ENCODE measurements at regions not wholly inside any gene's neighbourhood (a gene's known extent, or its start where the extent isn't known, plus 50 kb on each side); places are given as distances from the start of the nearest gene placed in this dataset.

DNA sequence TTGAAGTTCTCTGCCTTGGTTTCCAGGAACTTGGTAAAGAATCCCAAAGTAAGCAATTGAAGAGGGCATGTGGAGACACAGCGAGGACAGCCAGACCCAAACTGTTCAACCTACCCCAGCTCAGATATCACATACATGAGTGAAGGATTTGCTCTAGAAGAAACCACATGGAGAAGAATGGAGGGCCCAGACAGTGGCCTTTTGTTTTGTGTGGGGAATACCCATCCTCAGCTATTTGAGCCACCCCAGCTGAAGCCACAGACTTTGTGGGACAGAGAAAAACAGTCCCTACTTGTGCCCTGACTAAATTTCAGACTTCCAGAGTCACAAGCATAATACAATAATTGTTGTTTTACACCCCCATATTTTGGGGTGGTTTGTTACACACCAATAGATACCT lies 387.1 kb downstream of the ZSWIM6 start:
- intact Hi-C loops (cut with DNase I), result no loop called here
- no peaks in the 10 kb centered on the region for H3K36me3 ChIP-seq
- WGBS, 2 donors, result 77 to 80% methylated on average over 1 of the region's 1 CpG
- no peak overlapping the region for H3K27ac ChIP-seq
- no peak overlapping the region for H3K4me3 ChIP-seq (replicated peaks in 1 of 3)
- no peaks in the 10 kb centered on the region for H3K4me1 ChIP-seq
- DNase-seq, result no peak
- no peak for TF ChIP-seq POLR2A (IDR thresholded peaks at IDR 0.05)
- TF ChIP-seq CTCF (IDR thresholded peaks at IDR 0.05), result no peak
- no peaks in the 10 kb centered on the region for H3K9me3 ChIP-seq
- H3K27me3 ChIP-seq, result no peaks in the 10 kb centered on the region

- intact Hi-C loops (cut with DNase I), result no loop called here
- no peaks in the 10 kb centered on the region for H3K27me3 ChIP-seq
- WGBS, 2 donors, result 93 to 97% methylated on average over 1 of the region's 1 CpG
Observed at GRCh38 chr5:61720829-61721228, 388.8 kb downstream of the ZSWIM6 start.

DNA sequence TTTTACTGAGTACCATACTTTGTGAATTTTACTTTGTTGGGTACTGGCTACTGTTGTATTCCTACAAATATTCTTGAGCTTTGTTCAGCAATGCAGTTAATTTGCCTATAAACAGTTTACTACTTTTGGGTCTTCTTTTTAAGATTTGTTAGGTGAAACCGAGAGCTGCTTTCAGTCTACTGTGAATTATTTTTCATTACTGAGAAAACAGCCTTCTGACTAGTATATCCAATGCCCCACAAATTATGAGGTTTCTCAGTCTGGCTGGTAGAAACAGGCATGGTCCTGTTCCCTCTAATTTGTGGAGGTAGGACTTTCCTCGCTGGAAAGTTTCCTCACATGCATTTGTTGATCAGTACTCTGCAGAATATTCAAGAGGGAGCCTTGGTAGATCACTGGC lies 392.0 kb downstream of the ZSWIM6 start:
- 88 to 96% methylated on average over 2 of the region's 2 CpGs for WGBS, 2 donors
- no peaks in the 10 kb centered on the region for H3K36me3 ChIP-seq
- DNase-seq, result no peak

More at GRCh38 chr5:61720829-61721228, 388.8 kb downstream of the ZSWIM6 start:
- no peaks in the 10 kb centered on the region for H3K36me3 ChIP-seq
- no peaks in the 10 kb centered on the region for H3K9me3 ChIP-seq
- H3K4me3 ChIP-seq (replicated peaks in 1 of 3), result no peak overlapping the region
- no peak for DNase-seq
- no peaks in the 10 kb centered on the region for H3K4me1 ChIP-seq
- no peak overlapping the region for H3K27ac ChIP-seq
- TF ChIP-seq POLR2A (IDR thresholded peaks at IDR 0.05) (no peak), CTCF (IDR thresholded peaks at IDR 0.05) (no peak)

GRCh38 chr5:61728287-61728686 lies 396.2 kb downstream of the ZSWIM6 start:
- Histone ChIP-seq H3K4me3 (replicated peaks in 1 of 3) (no peak overlapping the region), H3K36me3 (no peaks in the 10 kb centered on the region), H3K27me3 (no peaks in the 10 kb centered on the region), H3K27ac (no peak overlapping the region), H3K4me1 (no peaks in the 10 kb centered on the region), H3K9me3 (no peaks in the 10 kb centered on the region)
- DNase-seq, result no peak
- TF ChIP-seq CTCF (IDR thresholded peaks at IDR 0.05), result no peak
- no peak for TF ChIP-seq POLR2A (IDR thresholded peaks at IDR 0.05)
- intact Hi-C loops (cut with DNase I), result no loop called here
- 81 to 94% methylated on average over 1 of the region's 1 CpG for WGBS, 2 donors

More for the DNA sequence above, 392.0 kb downstream of the ZSWIM6 start:
- Histone ChIP-seq H3K27ac (no peak overlapping the region), H3K27me3 (no peaks in the 10 kb centered on the region), H3K4me3 (replicated peaks in 1 of 3) (no peak overlapping the region), H3K9me3 (no peaks in the 10 kb centered on the region), H3K4me1 (no peaks in the 10 kb centered on the region)
- intact Hi-C loops (cut with DNase I), result no loop called here
- TF ChIP-seq POLR2A (IDR thresholded peaks at IDR 0.05) (no peak), CTCF (IDR thresholded peaks at IDR 0.05) (no peak)

DNA sequence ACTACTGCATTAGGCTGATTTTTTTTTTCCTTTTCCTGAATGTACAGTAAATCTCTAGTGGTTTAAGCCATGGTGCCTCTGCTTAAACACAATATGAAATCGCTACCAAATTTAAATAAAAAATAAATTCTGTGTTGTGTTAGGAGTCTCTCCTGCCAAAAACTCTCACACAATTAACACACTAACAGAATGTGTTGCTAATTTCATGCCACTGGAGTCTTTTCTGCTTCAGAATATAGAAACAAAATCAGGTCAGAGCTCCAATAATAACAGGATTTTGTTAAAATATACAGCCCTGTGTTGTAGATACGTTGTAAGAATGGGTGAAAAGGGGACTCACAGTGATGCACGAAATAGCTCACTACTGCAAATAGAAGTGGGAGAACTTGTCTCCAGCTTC lies 398.8 kb downstream of the ZSWIM6 start:
- Histone ChIP-seq H3K36me3 (no peaks in the 10 kb centered on the region), H3K4me1 (no peaks in the 10 kb centered on the region), H3K9me3 (no peaks in the 10 kb centered on the region), H3K4me3 (replicated peaks in 1 of 3) (no peak overlapping the region), H3K27me3 (no peaks in the 10 kb centered on the region), H3K27ac (no peak overlapping the region)
- intact Hi-C loops (cut with DNase I), result no loop called here
- WGBS, 2 donors, result 42 to 53% methylated on average over 3 of the region's 3 CpGs
- TF ChIP-seq CTCF (IDR thresholded peaks at IDR 0.05) (no peak), POLR2A (IDR thresholded peaks at IDR 0.05) (no peak)
- no peak for DNase-seq
